Glomerular endothelial cell (primary cell): ENCODE measurements at regions not wholly inside any gene's neighbourhood (a gene's known extent, or its start where the extent isn't known, plus 50 kb on each side); places are given as distances from the start of the nearest gene placed in this dataset.
"Not testable (repeated sequence)": the region's sequence is repeated elsewhere in the genome, so short reads cannot be mapped to it uniquely, and the experiment has no call there.

Experiments used
- DNase-seq: peaks from one replicate; pipeline ENCODE4 v3.0.0-alpha.2; 2011; ENCODE audit warnings: low read depth, low spot score; ENCODE audit errors: extremely low read depth

DNA sequence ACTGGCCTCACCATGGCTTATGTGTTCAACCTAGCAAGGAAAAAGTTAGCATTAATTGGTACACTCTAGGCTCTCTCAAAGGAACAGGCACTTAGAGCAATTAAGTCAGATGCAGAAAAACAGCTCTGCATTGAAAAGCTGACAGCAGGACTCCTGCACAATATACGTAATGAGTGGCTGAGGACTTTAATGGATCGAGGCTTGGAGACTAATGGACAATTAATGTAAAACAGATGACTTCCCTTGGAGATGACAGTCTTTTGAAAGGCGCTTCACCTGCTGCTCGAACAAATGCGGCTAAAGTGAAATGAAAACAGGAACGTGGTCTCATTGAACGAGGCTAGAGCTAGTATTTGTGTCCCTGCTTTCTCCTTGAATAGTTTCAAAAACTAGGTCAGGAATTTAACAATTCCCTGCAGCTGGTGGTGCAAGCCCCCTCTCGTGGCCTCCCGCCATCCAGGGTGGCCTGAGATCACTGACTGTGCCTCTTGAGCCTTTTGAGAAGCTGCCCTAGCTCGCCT is 137.1 kb downstream of the ELOVL4 start:
- no peak for DNase-seq

DNA sequence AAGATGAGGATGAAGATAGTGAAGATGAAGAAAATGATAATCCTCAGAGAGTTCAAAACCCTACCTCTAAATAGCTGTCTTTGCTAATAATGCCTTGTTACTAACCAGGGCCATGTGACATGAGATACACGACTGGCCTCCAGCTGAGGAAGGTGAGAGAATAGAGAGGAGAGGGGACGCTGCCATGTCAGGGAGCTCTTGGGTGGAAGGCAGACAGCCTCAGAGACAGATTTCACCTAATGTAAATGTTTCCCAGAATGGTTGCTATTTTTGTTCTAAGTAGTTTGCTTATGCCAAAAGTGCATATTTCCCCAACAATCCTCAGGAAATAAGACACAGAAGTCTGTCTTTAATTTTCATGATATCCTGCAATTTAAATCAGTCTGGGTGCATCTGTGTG is 138.4 kb downstream of the ELOVL4 start:
- no peak for DNase-seq

DNA sequence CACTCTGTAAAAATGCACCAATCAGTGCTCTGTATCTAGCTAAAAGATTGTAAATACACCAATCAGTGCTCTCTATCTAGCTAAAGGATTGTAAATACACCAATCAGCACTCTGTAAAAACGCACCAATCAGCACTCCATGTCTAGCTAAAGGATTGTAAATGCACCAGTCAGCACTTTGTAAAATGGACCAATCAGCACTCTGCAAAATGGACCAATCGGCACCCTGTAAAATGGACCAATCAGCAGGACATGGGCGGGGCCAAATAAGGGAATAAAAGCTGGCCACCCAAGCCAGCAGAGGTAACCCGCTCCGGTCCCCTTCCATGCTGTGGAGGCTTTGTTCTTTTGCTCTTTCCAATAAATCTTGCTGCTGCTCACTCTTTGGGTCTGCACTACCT is 140.7 kb downstream of the ELOVL4 start:
- not testable (repeated sequence) for DNase-seq

- DNase-seq: no peak
Observed at GRCh38 chr6:79804732-79805131, 142.6 kb downstream of the ELOVL4 start.

DNA sequence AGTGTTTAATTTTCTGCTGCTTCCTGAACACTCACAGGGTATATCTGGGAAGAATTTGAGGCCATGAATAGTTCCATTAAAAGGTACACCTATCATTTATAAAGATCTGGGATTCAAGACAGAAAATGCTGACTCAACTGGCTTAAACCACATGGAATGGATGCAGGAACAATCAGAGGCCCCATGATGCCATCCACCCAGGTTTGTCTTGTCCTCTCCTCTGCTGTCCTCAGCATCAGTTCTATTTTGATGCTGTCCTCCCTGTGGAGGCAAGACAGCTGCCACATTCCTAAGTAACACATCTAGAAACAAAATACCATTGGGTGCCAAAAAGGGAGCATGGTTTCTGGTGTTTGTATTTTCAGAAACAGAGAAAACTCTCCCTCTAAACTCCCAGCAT is 143.4 kb downstream of the ELOVL4 start:
- no peak for DNase-seq

- DNase-seq: no peak
Observed at GRCh38 chr6:79802657-79803300, 144.6 kb downstream of the ELOVL4 start.

DNA sequence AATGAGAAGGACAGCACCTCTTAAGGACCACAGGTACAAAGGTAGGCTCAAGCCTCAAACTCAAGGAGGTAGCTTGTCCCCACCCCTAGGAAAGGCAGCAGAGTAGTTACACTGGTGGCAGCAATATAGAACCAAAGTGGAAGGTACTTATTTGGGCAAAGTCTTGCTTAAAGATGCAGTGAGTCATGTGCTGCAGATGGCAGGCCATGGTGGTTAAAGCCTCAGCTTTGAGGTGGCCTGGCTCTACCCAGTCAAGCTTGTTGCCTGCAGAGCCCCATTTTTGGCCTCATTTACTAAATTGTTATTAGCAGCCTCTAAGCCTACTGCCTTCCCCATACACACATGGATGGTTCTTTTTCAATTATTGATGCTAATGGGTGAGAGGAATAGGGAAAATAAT is 146.0 kb downstream of the ELOVL4 start:
- no peak for DNase-seq

DNA sequence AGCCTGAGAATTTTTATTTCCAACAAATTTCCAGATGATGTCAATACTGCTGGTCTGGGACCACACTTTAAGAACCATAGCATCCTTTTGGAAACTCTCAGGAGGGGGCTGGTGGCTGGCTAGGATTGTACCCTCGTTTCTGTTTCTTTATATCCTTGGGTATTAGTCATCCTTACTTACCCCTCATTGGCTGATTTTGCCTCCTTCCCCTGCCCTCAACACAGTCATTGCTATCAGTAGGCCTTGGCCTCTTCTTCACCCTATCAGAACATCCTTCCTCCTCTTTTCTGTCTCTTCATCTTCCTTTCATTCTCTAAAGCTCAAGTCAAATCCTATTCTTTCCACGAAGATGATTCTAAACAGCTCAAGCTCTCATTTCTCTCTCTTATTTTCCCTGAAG is 148.5 kb downstream of the ELOVL4 start:
- DNase-seq: no peak

DNA sequence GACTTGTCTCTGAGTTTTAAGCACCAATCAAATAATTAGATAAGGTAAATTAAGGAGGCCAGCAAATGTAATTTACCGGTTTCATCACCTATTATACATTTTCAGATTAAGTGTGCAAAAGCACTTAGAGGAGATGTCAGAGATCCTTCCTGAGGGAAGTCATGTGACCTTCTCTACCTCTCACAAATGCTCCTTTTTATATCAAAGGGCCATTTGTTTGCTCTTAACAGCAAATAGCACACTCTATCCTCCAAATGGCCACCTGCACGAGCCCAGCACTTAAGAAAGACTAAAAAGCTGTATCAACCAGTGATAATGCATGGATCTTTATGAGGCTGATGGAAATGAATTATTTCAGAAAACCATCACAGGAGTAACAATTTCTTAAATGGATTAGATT is 149.4 kb downstream of the ELOVL4 start:
- no peak for DNase-seq

DNA sequence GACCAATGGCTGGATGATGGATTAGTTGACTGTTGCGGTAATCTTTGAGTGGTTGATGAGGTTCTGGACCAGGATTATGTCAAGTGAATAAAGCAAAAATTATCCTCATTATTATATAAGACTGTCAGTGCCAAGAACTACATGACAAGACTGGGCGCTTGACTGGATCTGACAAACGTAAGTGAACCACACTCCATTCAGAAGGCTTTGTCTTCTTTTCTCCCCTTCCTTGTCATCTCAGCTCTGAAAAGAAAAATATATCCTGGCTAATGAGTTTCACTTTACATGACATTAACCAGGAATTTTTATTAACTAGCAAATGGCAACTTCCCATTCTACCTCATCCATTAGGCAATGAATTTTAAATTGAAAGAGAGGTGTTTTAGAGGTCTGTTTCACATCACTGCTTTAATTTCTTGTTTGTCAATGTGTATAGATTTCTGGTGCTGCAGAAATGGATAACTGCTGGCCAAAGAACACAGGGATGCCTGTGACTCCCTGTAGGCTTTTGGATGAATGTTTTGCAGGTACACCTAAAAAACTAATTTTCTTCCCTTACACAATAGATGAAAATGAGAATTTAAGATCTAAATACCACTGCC is 150.1 kb downstream of the ELOVL4 start:
- DNase-seq: no peak

DNA sequence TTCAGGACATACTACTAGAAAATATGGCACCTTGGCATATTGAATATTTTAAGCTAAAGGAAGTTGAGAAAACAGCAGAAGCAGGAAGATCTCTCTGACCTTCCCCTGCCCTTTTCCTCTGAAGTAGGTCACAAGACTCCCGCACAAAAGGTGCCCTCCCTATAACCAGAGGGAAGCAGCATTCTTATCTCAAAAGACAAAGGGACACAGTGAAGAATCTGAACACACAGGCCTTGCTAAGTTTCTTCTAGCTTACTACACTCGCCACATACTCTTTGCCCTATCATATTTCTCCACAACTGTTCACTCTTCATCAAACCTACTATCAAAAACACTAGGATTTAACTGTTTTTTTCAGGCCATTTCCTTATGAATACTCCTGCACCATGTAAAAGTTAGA is 151.2 kb downstream of the ELOVL4 start:
- no peak for DNase-seq

GRCh38 chr6:79789896-79790295 is 157.5 kb downstream of the ELOVL4 start:
- DNase-seq: no peak

GRCh38 chr6:79788756-79789155 is 157.6 kb downstream of the SH3BGRL2 start:
- DNase-seq: no peak

GRCh38 chr6:79787626-79788025 is 156.5 kb downstream of the SH3BGRL2 start:
- DNase-seq: no peak

DNA sequence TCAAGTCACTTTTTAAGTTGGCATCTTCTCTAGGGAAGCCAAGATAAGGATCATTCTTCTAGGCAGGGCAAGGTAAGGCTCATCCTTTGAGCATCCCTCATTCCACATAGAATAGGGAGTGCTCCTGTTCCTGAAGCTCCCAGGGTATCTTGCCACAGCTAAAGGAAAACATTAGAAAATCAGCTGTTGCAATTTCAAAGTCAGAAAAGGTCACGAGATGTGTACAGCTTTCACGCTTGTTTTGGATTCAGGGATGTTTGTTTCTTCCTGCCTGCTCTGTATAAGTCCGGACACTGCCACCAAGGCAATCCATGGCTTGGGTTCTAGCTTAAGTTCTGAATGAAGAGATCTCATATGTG is 153.2 kb downstream of the SH3BGRL2 start:
- no peak for DNase-seq

- DNase-seq: no peak
Observed at GRCh38 chr6:79783670-79784394, 152.7 kb downstream of the SH3BGRL2 start.

DNA sequence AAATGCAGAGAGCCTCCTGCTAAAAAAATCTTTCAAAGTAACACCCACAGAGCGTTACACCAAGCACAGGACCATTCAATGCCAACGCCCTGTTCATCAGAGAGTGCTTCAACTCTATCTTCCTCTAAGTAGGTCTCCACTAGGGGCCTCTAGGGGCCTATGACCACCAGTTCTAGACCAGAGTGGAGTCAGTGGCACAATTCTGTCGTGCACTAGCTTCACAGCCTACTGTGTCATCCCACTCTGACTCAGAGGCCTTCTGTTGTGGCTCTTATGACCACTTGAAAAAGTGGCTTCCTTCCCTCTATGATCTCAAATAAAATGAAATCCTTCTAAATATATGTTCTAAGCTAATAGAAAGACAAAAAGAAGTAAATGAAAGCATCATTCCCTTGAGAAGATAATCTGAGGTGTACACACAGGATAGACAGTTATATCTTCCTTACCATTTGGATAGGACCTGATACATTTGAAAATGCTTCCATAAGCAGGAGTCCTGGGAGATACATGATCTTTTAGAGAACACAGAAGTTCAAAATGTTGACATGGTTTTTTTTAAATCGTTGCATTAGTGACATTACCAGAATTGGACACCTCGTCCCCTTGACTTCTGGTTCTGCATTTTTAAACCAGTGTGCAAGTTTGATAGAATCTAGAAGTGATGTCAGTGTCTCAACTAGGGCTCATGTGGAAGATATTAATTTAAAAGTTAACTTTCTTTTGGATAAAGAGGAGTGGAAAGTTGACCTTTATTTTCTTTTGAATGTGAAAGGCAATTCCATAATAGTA is 151.9 kb downstream of the SH3BGRL2 start:
- no peak for DNase-seq

- no peak for DNase-seq
Observed at GRCh38 chr6:79781916-79782315, 150.8 kb downstream of the SH3BGRL2 start.

DNA sequence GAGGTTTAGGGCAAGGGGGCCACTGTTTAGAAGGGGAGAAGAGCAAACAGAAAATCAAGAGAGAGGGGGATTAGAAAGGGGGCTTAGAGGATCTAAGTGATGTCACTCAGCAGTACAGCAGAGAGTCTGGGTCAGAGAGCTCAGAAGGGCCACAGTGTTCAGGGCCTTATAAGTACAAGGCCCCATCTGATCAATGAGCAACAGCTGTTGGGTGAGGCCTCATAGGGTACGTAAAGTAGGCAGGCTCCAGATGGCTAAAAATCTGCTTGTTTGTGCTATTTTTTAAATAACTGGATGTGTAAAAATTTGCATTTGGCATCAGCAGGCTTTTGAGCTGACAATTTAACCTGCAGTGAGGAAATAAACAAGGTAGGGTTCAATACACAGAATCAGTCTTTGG is 149.8 kb downstream of the SH3BGRL2 start:
- no peak for DNase-seq

DNA sequence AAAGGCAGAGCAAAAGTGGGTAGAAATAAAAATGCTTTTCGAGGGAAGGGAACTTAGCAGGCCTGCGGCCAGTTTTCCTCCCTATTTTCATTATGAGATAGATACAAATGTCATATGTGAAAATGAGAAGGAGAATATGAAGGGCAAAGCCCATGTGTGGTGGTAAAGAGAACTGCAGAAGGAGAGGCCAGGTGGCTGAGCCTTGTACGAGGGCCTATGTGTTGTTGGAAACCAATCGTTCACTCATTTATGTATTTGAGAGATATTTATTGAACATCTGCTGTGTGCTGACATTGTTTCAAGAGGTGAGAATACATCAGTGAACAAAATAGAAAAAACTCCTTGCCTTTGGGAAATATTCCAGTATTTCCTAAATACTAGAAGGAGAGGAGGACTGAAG is 147.7 kb downstream of the SH3BGRL2 start:
- no peak for DNase-seq
